NCI-H82 treated with DMSO at 0.1 percent for 48 hours (cell line): ENCODE measurements at regions not wholly inside any gene's neighbourhood (a gene's known extent, or its start where the extent isn't known, plus 50 kb on each side); places are given as distances from the start of the nearest gene placed in this dataset.
"Not testable (repeated sequence)": the region's sequence is repeated elsewhere in the genome, so short reads cannot be mapped to it uniquely, and the experiment has no call there.

ENCODE experiments used
- DNase-seq: peaks from one replicate; lab custom pipeline; 2025; ENCODE audit not compliant: unreplicated experiment; lab: John Stamatoyannopoulos, UW

DNA sequence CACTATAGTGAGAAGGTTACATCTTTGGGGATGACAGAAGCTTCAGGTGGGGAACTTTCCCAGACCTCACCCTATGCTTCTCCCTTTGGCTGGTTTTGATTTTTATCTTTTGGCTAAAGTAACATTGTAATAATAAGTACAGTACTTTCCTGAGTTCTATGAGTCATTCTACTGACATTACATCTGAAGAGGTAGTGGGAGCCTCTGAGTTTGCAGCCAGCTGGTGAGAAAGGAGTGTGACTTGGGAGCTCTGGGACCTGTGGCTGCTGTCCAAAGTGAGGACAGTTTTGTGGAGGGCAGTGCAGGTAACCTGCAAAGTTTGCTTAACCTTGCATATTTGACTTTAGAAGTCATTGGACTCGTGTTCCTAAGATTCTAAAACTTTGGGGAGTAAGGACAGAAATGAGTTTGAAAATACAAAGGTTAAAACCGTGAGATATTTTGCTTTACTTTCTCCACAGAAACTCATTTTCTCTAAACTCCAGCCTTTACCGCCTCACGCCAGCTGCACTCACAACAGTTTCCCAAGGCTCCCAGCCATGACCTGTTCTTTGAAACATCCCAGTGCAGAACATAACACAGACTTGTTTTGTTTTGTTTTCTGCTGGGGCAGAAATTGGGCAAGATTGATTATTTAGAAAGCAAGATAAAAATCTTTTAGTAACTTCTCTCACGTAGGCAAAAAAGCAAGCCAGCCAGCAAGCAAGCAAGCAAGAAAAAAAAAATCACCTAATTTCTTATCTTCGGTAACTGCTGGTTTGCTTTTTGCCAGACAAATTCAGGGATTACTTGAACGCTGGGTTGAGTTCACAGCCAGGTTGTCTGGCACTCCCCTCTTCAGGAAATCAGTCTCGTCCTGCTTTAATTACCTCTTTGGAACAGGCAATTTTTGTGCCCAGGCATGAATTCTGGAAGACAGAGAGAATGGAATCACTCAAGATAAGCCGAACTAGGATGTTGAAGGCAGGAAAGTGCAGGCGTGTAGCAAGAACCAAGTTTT, 478.3 kb upstream of the ISX start:
- DNase-seq = no peak

DNA sequence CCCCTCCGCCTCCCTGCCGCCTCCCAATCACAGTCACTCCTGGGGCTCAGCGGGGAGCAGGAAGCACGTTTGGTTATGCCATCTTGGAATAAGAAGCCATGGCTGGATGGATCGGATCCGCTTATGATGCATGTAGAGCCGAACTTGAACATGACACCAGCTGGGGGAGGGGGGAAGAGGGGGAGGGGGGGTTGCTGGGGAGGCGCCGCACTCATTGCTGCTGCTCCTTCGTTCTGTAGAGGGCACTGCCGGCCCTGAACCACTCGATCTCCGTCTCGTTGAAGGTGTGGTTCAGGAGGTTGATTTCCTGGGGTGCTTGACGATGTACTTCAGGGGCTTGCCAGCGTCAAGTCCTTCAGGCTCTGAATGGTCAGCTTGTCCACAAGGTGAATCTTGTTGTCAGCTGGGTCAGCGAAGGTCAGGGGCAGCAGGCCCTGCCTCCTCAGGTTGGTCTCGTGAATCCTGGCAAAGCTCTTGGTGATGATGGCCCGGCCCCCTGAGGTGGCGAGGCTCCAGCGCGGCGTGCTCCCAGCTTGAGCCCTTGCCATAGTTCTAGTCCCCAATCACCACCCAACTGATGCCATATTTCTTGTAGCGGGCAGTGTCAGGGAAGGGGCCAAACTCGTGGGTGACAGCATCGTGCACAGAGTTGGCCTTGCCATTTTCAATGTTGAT, 476.9 kb upstream of the ISX start:
- no peak for DNase-seq

DNA sequence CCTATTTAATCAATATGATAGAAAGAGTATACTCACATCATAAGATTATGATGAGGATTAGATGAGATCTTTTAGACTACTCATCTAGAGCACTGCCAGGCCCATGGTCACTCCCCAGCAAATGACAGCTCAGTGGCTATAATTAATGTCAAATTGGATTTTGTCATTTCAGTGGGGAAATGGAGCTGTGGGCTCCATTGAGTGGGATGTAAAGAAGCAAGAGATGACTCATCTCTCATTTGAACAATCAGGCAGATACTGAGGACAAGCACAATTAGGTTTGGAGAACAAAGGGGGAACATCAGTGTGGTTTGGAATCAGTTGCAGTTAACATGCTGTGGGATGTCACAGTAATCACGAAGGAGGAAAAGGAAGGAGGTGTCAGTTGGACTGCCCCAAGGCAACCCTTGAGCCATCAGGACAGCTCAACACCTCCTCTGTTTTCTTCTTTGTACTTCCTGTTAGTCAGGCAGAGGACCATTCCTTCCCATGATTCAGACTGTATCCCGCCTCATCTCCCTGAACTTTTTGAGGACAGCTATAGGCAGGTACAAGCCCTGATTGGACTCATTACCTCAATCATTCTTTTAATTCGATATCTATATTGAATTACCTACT, 473.7 kb upstream of the ISX start:
- DNase-seq = peak; percentile 90

DNA sequence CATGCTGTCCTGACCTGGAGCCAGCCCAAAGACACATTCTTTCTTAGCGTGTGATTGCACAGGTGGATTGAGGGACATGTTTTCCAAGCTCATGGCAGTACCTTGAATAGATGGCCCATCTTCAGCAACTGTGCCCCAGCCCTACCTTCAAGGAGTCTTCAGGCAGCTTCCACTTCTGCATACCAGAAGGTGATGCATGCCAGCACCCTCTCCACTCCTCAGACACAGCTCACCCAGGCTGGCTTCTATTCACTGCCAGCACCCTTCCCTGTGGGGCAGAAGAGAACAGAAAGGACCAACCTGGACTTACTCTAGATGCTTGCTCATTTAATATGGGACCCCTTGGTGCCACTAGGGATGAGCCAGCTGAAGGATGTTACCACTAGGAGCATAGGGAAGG, 466.4 kb upstream of the ISX start:
- DNase-seq = no peak

DNA sequence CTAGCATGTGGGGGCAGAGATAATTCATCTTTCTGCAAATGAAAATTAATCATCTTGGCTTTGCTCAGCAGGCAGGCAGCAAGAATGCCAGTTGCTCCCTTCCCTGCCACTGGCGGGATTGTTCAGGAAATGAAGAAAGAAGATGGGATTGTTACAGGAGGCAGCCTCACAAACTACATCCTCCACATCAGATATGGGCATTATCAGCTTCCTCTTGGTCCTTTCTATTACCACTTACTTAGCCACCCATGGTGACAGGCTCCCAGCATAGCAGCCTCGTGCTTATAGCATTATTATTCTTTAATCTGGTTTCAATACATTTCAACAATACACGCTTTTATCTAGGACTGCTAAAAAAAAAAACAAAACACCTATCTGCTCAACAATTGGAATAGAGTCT, 461.6 kb upstream of the ISX start:
- no peak for DNase-seq

DNA sequence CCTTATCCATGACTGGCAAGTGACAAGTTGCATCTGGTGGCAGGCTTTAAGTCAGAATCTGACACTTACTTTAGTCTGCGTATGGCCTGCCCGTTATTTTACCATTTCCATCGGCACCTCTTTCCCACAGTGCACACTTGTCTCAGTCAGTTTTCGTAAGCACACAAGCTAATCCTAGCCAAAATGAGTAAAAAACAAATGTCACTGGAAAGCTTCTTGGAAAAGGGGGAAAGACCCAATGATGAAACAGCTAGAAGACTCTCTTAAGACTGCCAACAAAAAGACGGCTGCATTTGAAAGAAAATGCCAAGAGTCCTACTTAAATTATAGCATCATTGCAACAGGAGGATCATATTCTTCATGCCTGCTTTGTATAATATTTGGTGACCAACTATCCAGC, 457.9 kb upstream of the ISX start:
- DNase-seq = no peak

DNA sequence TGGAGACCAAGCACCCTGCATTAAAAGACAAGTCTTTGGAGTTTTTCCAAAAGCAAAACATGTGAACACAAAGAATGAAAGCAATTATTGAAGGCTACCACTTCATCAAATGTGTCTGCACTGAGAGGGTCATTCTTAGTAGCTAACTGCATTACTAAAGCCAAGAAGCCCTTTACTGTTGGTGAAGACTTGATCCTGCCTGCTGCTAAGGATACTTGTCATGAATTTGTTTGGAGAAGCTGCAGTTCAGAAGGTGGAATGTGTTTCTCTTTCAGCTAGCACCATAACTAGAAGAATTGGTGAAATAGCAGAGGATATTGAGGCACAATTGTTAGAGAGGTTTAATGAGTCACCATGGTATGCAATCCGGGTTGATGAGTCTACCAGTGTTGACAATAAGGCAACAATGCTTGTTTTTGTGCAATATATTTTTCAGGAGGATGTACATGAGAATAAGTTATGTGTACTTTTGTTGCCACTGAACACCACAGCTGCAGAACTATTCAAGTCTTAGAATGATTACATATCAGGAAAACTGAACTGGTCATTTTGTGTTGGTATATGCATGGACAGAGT, 457.3 kb upstream of the ISX start:
- DNase-seq = no peak

DNA sequence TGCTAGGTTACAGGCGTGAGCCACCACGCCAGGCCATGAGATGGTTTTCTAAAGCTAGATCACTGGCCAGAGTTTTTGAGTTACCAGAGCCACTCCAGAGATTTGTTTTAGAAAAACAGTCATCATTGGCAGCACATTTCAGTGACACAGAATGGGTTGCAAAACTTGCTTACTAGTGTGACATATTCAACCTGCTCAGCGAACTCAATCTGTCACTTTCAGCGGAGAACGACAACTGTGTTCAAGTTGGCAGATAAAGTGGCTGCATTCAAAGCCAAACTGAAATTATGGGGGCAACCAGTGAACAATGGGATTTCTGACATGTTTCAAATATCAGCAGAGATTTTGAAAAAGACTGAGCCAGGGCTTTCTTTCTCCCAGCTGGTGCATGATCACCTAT, 456.3 kb upstream of the ISX start:
- no peak for DNase-seq

DNA sequence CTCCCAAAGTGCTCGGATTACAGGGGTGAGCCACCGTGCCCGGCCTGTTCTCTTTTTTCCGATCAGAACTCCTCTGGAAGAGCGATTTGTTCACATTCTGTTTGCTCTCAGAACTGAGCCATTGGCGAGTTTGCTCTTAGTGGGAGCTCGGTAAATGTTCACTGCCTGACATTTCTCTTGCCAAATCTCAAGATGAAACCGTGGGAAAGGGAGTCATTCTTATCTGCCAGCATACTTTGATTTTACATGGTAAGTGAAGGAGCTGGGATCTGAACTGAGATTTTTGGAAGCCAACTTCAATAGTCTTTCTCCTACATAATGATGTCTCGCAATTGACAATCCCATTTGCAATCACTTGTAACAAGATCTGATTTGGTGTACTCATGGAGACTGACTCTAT, 445.8 kb upstream of the ISX start:
- DNase-seq = no peak

DNA sequence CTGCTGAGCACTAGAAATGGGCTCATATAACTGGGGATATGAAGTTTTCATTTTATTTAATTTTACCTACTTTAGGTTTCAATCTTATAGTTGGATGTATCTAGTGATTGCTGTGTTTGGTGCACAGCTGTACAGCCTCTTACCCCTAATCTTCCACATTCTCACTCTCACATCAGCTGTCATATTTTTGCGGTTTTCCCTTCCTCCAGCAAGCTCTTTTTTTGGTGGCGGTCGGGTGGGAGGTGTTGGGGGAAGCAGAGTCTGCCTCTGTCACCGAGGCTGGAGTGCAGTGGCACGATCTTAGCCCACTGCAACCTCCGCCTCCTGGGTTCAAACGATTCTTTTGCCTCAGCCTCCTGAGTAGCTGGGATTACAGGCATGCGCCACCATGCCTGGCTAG, 445.1 kb upstream of the ISX start:
- no peak for DNase-seq

DNA sequence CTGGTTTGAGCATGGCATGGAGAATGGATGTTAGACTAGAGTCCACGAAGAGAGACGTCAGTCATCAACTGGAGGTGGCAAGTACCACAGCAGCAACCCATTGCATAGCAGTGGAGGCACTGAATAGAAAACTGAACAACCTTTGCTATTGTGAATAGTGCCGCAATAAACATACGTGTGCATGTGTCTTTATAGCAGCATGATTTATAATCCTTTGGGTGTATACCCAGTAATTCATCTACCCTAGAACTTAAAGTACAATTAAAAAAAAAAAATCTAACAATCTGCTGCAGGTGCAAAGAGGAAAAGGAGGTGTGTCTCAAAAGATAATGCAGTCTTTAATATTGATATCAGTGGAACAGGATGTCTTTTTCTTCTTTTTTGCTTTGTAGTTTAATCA, 443.4 kb upstream of the ISX start:
- no peak for DNase-seq

DNA sequence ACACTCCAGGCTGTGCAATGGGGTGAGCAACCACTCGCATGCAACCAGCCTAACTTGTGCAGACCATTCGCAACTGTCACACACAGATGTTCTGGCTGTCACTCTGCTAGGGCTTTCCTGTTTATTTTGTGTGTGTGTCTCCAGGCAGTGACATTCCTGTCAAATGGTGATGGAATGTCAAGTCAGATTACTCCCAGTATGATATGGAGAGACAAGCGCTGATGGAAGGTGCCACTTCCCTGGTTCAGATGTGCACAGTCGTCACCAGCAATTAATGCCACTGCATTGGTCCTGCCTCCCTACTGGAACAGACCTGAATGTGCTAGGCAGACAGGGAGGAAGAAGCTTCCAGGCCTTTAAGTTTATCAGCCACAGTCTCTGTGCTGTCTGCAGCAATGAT, 442.4 kb upstream of the ISX start:
- no peak for DNase-seq

DNA sequence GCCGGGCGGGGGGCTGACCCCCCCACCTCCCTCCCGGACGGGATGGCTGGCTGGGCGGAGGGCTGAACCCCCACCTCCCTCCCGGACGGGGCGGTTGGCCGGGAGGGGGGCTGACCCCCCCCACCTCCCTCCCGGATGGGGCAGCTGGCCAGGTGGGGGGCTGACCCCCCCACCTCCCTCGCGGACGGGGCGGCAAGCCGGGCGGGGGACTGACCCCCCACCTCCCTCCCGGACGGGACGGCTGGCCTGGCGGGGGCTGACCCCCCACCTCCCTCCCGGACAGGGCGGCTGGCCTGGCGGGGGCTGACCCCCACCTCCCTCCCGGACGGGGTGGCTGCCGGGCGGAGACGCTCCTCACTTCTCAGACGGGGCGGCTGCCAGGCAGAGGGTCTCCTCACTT, 440.1 kb upstream of the ISX start:
- not testable (repeated sequence) for DNase-seq

DNA sequence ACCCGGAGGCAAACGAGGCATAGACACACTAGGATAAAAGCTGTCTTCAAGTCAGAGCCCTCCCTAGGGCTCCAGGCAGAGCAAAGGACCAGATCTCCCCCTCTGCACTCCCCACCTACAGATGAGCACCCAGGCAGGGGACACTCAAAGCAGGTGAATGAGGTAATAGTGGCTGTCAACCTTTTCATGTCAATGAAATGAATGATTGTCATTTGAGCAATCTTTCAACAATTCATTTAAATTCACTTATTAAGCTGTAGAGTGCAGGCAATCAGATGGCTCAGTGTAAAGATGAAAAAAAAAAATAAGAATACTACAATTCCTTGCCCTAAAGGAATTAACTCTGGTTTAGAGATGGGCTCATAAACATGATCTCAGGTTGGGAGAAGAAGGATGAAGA, 427.8 kb upstream of the ISX start:
- no peak for DNase-seq

DNA sequence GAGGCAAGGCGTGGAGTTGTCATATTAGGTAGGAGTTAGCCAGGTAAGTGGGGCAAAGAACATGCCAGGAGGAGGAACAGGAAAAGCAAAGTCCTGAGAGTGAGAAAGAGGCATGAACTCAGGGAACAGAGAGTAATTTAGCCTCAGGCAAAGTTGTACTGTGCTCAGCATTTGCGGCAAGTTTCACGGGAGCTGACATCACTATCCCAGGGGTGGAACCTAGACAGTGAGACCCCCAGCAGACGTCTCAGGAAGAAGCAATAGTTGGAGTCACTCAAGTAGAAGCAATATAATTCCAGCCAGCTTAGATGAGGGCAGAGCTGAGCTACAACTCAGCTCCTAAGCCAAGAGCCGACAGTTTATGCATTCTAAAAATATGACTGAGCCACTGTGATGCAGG, 426.0 kb upstream of the ISX start:
- no peak for DNase-seq

DNA sequence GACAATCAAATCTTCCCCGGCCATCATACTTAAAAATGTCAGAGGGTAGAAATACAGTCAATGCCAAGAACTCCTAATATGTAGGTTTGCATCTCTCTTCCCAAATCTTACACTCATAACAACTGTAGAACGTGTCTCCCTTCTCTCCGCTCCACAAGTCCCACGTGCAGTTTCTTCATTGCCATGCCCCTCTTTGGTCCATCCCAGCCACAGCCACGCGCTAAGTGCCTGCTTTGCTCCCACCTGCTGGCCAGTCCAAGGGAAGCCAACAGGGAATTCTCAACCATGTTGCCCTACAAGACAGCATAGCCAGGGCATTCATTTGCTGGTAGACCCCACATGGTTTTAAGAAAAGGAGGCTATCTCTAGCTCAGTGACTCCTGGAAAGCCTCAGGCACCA, 420.6 kb upstream of the ISX start:
- DNase-seq = no peak

DNA sequence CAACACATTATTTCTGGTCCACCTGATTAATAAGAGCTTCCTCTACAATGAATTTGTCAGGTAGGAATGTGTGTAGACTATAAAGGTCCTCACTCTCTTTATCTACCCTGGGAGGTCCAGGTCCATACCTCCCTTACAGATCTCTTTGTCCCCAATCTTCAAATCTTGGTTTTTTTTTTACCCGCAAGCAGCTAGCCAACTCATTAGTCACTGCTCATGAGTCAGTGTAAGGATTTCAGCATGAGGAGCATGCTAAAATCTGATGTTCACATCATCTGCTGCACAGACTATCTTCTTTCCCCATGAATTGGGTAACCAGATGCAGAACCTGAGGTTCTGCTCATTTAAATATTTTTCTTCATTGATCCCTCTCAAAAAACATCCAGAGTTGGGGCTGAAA, 397.0 kb upstream of the ISX start:
- no peak for DNase-seq

DNA sequence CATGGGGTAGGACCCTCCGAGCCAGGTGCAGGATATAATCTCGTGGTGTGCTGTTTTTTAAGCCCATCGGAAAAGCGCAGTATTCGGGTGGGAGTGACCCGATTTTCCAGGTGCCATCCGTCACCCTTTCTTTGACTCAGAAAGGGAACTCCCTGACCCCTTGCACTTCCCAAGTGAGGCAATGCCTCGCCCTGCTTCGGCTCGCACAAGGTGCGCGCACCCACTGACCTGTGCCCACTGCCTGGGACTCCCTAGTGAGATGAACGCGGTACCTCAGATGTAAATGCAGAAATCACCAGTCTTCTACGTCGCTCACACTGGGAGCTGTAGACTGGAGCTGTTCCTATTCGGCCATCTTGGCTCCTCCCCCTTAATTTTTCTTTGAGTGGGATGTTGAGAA, 382.9 kb upstream of the ISX start:
- DNase-seq = not testable (repeated sequence)

DNA sequence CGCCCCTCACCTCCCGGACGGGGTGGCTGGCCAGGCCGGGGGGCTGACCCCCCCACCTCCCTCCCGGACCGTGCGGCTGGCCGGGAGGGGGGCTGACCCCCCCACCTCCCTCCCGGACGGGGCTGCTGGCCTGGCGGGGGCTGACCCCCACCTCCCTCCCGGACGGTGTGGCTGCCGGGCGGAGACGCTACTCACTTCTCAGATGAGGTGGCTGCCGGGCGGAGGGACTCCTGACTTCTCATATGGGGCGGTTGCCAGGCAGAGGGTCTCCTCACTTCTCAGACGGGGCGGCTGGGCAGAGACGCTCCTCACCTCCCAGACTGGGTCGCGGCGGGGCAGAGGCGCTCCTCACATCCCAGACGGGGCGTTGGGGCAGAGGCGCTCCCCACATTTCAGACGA, 381.7 kb upstream of the ISX start:
- not testable (repeated sequence) for DNase-seq

DNA sequence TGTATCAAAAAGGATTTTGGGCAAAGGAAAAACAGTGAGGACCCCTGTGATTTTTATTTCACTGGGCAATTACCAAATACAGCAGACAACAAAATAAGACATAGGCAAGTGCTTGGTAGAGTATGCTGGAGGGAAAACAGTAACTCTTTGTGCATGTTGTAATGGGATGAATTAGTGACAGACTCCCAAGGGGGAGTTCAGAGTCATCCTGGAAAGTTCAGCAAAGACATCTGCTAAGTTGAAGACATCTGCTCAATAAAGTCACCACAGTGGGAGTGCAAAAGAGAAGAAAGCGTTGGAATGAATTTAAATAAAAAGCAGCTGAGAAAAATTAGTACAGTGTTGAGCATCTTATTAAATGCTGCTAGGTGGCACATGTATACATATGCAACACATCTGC, 378.8 kb upstream of the ISX start:
- DNase-seq = peak; percentile 48

DNA sequence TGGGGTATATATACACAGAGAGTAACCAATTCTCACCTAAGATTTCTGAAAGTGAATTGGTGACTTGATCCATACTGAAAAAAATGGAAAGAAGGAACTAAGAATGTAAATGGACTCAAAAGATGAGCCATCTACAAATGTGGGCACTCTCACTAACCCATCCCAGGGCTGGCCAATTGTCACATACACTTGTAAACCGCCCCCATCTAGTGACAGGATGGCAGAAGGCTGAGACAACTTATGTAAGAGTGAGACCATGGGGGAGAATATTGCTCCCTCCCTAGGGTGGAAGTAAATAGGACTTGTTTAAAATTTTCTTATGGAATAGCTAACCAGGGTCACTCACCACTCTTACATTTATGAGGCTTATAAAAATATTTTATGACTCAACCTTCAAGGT, 377.1 kb upstream of the ISX start:
- DNase-seq = no peak

DNA sequence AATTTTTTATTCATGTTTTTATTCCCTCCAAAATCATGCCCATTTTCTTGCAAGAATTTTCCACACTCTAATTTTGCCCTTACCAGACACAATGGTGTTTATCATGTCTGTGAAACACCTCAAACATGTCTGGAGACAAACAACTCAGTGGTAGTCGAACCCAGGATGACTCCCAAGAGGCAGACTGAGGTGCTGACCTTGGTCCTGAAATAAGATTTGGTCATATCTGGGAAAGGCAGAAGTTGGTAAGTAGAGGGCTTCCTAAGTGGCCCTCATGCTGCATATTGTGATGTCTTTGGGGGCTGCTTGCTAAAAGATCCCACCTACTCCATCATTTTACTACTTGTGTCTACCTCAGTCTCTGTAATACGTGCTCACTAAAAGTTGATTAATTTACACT, 369.4 kb upstream of the ISX start:
- no peak for DNase-seq
